Retinal pigment epithelial cell (primary cell): ENCODE measurements at regions not wholly inside any gene's neighbourhood (a gene's known extent, or its start where the extent isn't known, plus 50 kb on each side); places are given as distances from the start of the nearest gene placed in this dataset.

Source experiments
- DNase-seq: peaks from one replicate; pipeline ENCODE4 v3.0.0-alpha.2; 2010; ENCODE audit warnings: low read depth
- H3K4me3 ChIP-seq: 2 replicates; pipeline ENCODE4 v1.5.1; 2011; ENCODE audit warnings: mild to moderate bottlenecking, low read length, control low read depth, moderate library complexity
- TF ChIP-seq, protein P1 (sequence below): conservative IDR thresholded peaks from 2 replicates; pipeline ENCODE4 v1.5.1; 2011; ENCODE audit warnings: low read depth, low read length, control low read depth, inconsistent platforms

DNA sequence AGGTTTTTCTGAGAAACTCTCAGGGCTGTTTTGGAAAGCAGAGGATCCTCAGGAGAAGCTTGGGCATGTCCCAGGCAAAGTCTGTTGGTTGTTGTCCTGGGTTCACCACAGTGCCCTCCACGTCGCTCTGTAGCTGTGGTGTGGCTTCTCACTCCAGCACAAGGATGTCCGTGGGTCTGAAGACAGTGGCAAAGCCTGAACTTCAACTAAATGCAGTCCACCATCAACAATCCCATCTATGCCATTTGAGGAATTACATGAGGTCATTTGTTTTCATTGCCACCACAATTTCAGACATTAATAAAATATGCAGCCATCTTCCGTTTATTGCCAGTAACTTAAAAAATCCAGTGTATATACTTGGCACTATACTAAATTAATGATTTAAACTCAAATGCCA is 272.1 kb downstream of the LRIG3 start:
- DNase-seq: no peak
- TF ChIP-seq, protein P1, sequence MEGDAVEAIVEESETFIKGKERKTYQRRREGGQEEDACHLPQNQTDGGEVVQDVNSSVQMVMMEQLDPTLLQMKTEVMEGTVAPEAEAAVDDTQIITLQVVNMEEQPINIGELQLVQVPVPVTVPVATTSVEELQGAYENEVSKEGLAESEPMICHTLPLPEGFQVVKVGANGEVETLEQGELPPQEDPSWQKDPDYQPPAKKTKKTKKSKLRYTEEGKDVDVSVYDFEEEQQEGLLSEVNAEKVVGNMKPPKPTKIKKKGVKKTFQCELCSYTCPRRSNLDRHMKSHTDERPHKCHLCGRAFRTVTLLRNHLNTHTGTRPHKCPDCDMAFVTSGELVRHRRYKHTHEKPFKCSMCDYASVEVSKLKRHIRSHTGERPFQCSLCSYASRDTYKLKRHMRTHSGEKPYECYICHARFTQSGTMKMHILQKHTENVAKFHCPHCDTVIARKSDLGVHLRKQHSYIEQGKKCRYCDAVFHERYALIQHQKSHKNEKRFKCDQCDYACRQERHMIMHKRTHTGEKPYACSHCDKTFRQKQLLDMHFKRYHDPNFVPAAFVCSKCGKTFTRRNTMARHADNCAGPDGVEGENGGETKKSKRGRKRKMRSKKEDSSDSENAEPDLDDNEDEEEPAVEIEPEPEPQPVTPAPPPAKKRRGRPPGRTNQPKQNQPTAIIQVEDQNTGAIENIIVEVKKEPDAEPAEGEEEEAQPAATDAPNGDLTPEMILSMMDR: no peak
- H3K4me3 ChIP-seq: no peak overlapping the region

DNA sequence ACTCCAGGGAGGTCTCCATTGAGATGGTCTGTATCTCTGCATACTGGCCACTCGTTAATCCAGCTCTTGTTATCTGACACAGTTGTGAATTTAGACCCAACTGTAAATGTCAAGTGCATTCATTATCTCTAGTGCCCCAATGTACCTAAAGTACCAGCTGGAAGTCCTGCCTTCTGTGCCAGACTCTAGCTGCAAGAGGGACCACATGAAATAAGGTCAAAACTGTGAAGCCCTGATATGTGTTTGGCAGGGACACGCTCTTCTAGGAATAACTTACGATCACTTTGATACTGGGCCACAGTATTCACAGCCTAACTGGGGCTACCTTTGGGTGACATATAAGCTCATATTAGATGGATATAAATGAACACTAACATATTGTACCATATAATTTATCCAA is 268.5 kb downstream of the LRIG3 start:
- H3K4me3 ChIP-seq: no peak overlapping the region
- no peak for DNase-seq
- TF ChIP-seq, protein P1: no peak

DNA sequence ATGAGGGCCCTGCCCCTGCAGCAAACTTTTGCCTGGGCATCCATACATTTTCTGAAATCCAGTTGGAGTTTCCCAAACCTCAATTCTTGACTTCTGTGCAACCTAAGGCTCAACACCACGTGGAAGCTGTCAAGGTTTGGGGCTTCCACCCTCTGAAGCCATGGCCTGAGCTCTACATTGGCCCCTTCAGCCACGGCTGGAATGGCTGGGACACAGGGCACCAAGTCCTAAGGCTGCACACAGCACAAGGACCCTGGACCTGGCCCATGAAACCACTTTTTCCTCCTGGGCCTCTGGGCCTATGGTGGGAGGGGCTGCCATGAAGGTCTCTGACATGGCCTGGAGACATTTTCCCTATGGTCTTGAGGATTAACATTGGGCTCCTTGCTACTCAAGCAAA is 266.3 kb downstream of the LRIG3 start:
- no peak for DNase-seq
- TF ChIP-seq, protein P1: no peak
- no peak overlapping the region for H3K4me3 ChIP-seq

DNA sequence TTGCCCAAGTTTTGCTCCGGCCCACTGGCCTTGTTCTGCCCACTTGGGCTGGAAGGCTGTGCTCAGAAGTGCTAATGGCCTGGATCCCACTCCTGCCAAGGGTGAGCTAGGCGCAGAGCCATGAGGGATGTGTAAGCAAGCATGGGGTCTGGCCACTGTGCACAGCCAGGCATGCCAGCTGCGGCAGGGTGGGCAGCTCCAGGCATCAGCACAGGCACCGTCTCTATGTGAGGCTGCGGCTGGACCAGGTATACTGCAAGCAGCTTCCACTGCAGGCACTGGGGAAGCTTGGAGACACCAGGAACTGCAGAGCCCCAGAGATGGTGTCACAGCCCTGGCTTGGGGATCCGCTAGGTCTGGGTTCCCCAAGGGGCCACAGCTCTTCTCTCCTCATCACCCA is 264.9 kb downstream of the LRIG3 start:
- TF ChIP-seq, protein P1: no peak
- no peak for DNase-seq
- no peak overlapping the region for H3K4me3 ChIP-seq

DNA sequence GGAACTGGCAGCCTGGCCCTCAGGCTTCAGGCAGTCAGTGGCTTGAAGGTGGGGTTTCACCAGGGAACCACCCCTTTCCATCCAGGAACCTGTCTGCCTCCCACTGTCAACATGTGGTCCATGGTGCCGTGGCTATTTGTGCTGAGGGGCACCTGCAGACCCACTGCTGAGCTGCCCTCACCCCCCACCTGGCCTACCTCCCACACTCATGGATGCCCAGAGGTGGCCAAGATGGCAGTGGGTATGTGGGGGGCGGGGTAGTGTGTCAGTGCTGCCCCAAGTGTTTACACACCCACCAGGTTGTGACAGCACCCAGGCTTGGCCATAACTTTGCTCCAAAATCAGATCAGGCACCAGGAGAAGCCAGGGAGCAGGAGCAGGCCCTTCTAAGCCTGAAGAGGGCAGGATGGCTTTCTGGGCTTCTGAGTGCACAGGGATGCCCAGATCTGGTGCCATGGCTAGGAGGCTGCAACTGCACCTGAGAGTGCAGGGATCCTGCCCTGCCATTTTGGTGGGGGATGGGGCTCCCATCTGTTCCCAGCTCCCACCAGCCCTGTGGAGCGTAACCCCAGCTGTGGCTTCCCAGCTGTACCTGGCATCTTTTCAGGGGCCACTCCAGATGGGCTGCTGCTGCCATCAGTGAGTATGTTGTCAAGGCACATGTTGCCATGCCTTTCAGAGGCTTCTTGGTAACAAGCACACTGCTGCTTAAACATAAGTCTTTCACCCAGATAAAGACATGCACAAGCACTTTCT is 263.9 kb downstream of the LRIG3 start:
- no peak for DNase-seq
- TF ChIP-seq, protein P1: no peak
- H3K4me3 ChIP-seq: no peak overlapping the region

DNA sequence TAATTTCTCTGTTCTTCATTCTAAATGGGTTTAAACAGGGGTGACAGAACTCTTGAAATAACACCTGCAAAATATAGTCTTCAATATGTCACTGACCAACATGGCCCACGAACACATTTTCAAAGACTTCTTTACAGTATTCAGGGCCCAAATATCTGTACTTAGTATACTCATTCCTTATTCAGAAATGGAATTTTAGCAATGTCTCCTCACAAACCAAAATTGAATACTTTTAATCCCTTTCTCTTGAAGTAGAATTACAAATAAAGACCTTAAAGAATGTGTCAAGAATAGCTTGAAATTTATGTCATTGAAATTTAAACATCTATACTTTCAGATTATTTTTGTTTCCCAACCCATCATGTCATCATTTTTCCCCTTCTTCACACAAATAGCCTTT is 263.1 kb downstream of the LRIG3 start:
- TF ChIP-seq, protein P1: no peak
- no peak overlapping the region for H3K4me3 ChIP-seq
- no peak for DNase-seq

DNA sequence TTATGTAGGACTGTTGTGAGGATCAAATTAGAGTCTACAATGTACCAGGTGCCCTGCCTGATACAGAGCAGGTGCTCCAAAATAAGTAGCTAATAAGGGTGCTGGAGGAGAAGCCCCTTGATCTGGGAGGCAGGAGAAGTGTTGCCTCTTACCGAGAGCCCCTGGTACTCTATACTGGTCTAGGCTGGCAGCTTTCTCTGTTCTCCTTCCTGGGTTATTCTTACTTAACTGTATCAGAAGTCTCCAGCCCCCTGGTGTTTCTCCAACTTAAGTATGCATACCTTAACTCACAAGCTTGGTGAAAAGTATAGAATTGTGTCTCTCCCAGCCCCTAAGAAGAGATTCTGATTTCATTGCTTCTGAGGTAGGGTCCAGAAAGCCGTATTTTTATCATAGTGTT is 254.9 kb downstream of the LRIG3 start:
- H3K4me3 ChIP-seq: no peak overlapping the region
- TF ChIP-seq, protein P1: no peak
- no peak for DNase-seq
